Keratinocyte (primary cell): ENCODE measurements at regions not wholly inside any gene's neighbourhood (a gene's known extent, or its start where the extent isn't known, plus 50 kb on each side); places are given as distances from the start of the nearest gene placed in this dataset.

ENCODE experiments used
- DNase-seq: peaks from one replicate; pipeline ENCODE4 v3.0.0-alpha.2; 2011; ENCODE audit warnings: low read depth, missing footprints, low spot score
- FAIRE-seq: peaks from 2 replicates; lab custom pipeline; 2011; peaks lifted over from hg19 to GRCh38; lab: Jason Lieb, UNC
- H2AFZ ChIP-seq: 2 replicates; pipeline ENCODE4 v1.6.0; 2012; ENCODE audit warnings: low read length, control low read depth, inconsistent platforms; ENCODE audit not compliant: control insufficient read depth
- H3K27ac ChIP-seq: 2 replicates; pipeline ENCODE4 v1.5.1; 2011; ENCODE audit warnings: low read length; ENCODE audit not compliant: control insufficient read depth, insufficient read depth
- H3K27me3 ChIP-seq: 3 replicates; pipeline ENCODE4 v1.6.0; 2011; ENCODE audit warnings: low read length; ENCODE audit not compliant: control insufficient read depth, insufficient read depth; ENCODE audit errors: extremely low read depth
- H3K36me3 ChIP-seq, 2 experiments: 2 replicates in 1 of 2; 3 replicates in 1 of 2; pipeline ENCODE4 v1.5.1; 2011; ENCODE audit warnings: low read length in 2 of 2, mild to moderate bottlenecking in 1 of 2; ENCODE audit not compliant: control insufficient read depth in 2 of 2, insufficient read depth in 2 of 2; ENCODE audit errors: extremely low read depth in 1 of 2
- H3K4me1 ChIP-seq: 3 replicates; pipeline ENCODE4 v1.5.1; 2011; ENCODE audit warnings: low read length; ENCODE audit not compliant: control insufficient read depth, insufficient read depth; ENCODE audit errors: extremely low read depth
- H3K4me2 ChIP-seq: 3 replicates; pipeline ENCODE4 v1.6.0; 2011; ENCODE audit warnings: low read depth, low read length; ENCODE audit not compliant: control insufficient read depth, insufficient read depth; ENCODE audit errors: extremely low read depth
- H3K4me3 ChIP-seq, 3 experiments: fragments of 200-600 bp in 1 of 3; sonication (generic) in 1 of 3; 2 replicates in 2 of 3; 3 replicates in 1 of 3; pipeline ENCODE4 v1.5.1; 2011 to 2016; ENCODE audit warnings: low read length in 3 of 3, mild to moderate bottlenecking in 3 of 3, control low read depth in 2 of 3, inconsistent platforms in 1 of 3, low read depth in 1 of 3, mixed read lengths in 1 of 3, mixed run types in 1 of 3, moderate library complexity in 1 of 3; ENCODE audit not compliant: control insufficient read depth in 2 of 3, insufficient read depth in 2 of 3; ENCODE audit errors: extremely low read depth in 1 of 3
- H3K79me2 ChIP-seq: 2 replicates; pipeline ENCODE4 v1.6.0; 2012; ENCODE audit warnings: low read length; ENCODE audit not compliant: control insufficient read depth, insufficient read depth
- H3K9ac ChIP-seq: 3 replicates; pipeline ENCODE4 v1.6.0; 2011; ENCODE audit warnings: low read length; ENCODE audit not compliant: control insufficient read depth, insufficient read depth; ENCODE audit errors: extremely low read depth
- H3K9me1 ChIP-seq: 3 replicates; pipeline ENCODE4 v1.6.0; 2011; ENCODE audit warnings: low read length; ENCODE audit not compliant: control insufficient read depth, insufficient read depth; ENCODE audit errors: extremely low read depth
- H3K9me3 ChIP-seq: 2 replicates; pipeline ENCODE4 v1.5.1; 2012; ENCODE audit warnings: low read depth, low read length; ENCODE audit not compliant: control insufficient read depth
- H4K20me1 ChIP-seq: 3 replicates; pipeline ENCODE4 v1.6.0; 2011; ENCODE audit warnings: low read length; ENCODE audit not compliant: control insufficient read depth, insufficient read depth; ENCODE audit errors: extremely low read depth
- EZH2 ChIP-seq: IDR thresholded peaks from one replicate; pipeline ENCODE4 v1.6.1; 2012; ENCODE audit warnings: inconsistent platforms, mild to moderate bottlenecking, low read length, moderate library complexity
- dilution Hi-C: fragments of 300-500 bp; cut with MboI; formaldehyde crosslinking; loops from one replicate; pipeline ENCODE4 v1.7.0; 2020; ENCODE audit warnings: low sequenced_read_pairs; ENCODE audit not compliant: extremely low pct_ligation_motif_present
- TF ChIP-seq, protein P1 (sequence below), 3 experiments: IDR thresholded peaks in 1 of 3; conservative IDR thresholded peaks in 1 of 3; optimal IDR thresholded peaks in 1 of 3; 2 replicates in 2 of 3; 3 replicates in 1 of 3; pipeline versions ENCODE3 to v1.5.1; 2011; ENCODE audit warnings: low read length in 3 of 3, mild to moderate bottlenecking in 3 of 3, moderate library complexity in 2 of 3, control low read depth in 1 of 3, inconsistent platforms in 1 of 3; ENCODE audit not compliant: insufficient read depth in 2 of 3; ENCODE audit errors: extremely low read depth in 1 of 3

GRCh38 chr11:45472716-45473317 lies 186.7 kb upstream of the SYT13 start:
- dilution Hi-C loops, result no loop called here
- no peaks in the 10 kb centered on the region for H3K36me3 ChIP-seq
- H3K79me2 ChIP-seq, result no peaks in the 10 kb centered on the region
- FAIRE-seq, result no peak
- H3K27ac ChIP-seq, result no peak overlapping the region
- peaks cover 10% of the 10 kb centered on the region for H3K27me3 ChIP-seq
- DNase-seq, result no peak
- no peak overlapping the region for H3K4me2 ChIP-seq
- no peaks in the 10 kb centered on the region for H3K9me3 ChIP-seq
- no peak overlapping the region for H3K4me3 ChIP-seq
- TF ChIP-seq EZH2, result no peak
- TF ChIP-seq, protein P1, sequence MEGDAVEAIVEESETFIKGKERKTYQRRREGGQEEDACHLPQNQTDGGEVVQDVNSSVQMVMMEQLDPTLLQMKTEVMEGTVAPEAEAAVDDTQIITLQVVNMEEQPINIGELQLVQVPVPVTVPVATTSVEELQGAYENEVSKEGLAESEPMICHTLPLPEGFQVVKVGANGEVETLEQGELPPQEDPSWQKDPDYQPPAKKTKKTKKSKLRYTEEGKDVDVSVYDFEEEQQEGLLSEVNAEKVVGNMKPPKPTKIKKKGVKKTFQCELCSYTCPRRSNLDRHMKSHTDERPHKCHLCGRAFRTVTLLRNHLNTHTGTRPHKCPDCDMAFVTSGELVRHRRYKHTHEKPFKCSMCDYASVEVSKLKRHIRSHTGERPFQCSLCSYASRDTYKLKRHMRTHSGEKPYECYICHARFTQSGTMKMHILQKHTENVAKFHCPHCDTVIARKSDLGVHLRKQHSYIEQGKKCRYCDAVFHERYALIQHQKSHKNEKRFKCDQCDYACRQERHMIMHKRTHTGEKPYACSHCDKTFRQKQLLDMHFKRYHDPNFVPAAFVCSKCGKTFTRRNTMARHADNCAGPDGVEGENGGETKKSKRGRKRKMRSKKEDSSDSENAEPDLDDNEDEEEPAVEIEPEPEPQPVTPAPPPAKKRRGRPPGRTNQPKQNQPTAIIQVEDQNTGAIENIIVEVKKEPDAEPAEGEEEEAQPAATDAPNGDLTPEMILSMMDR (optimal IDR thresholded peaks at IDR 0.05 in 1 of 3, IDR thresholded peaks at IDR 0.05 in 1 of 3, conservative IDR thresholded peaks at IDR 0.05 in 1 of 3; ENCODE audit: extremely low read depth in 1 of 3, insufficient read depth in 2 of 3, low read length in 3 of 3), result no peak
- no peak overlapping the region for H2AFZ ChIP-seq
- no peaks in the 10 kb centered on the region for H3K4me1 ChIP-seq
- H3K9ac ChIP-seq, result no peak overlapping the region
- no peaks in the 10 kb centered on the region for H3K9me1 ChIP-seq
- no peaks in the 10 kb centered on the region for H4K20me1 ChIP-seq

DNA sequence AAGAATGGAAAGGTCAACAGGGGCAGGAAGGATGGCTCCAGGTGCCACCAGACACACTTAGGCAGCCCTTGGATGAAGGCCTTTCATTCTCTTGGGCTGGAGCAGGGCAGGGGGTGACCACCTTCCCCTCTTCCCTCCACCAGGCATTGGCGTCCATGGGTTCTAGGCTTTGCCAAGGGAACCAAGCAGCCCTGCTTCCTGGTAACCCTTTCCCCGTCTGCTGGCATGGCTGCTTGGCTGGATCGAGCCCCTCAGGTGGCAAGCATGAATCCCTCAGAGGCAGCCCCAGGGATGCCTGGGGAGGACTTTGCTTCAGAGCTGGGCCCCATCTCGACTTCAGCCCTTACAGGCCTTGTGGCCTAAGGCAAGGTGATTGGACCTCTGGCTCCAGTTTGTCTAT lies 185.1 kb upstream of the SYT13 start:
- Histone ChIP-seq H3K79me2 (no peaks in the 10 kb centered on the region), H3K36me3 (no peaks in the 10 kb centered on the region), H3K4me2 (no peak overlapping the region), H3K4me3 (no peak overlapping the region), H3K4me1 (no peaks in the 10 kb centered on the region), H3K27ac (no peak overlapping the region), H2AFZ (no peak overlapping the region), H4K20me1 (no peaks in the 10 kb centered on the region), H3K9me3 (no peaks in the 10 kb centered on the region), H3K27me3 (peaks cover 10% of the 10 kb centered on the region), H3K9me1 (no peaks in the 10 kb centered on the region), H3K9ac (no peak overlapping the region)
- no peak for TF ChIP-seq EZH2
- TF ChIP-seq, protein P1 (optimal IDR thresholded peaks at IDR 0.05 in 1 of 3, IDR thresholded peaks at IDR 0.05 in 1 of 3, conservative IDR thresholded peaks at IDR 0.05 in 1 of 3; ENCODE audit: extremely low read depth in 1 of 3, insufficient read depth in 2 of 3, low read length in 3 of 3), result no peak
- FAIRE-seq, result no peak
- no peak for DNase-seq
- dilution Hi-C loops, result no loop called here
